IPS-NIHi7 (cell line): ENCODE measurements at regions not wholly inside any gene's neighbourhood (a gene's known extent, or its start where the extent isn't known, plus 50 kb on each side); places are given as distances from the start of the nearest gene placed in this dataset.
A peak's percentile ranks its signal among the peaks of the same experiment; 100 is the strongest.
"Not testable (repeated sequence)": the region's sequence is repeated elsewhere in the genome, so short reads cannot be mapped to it uniquely, and the experiment has no call there.

Experiments used
- DNase-seq: peaks from one replicate; pipeline ENCODE4 v3.0.0; 2012; ENCODE audit warnings: mixed read lengths; ENCODE audit errors: extremely low spot score

GRCh38 chr17:33562792-33563191 lies 269.7 kb upstream of the ASIC2 start:
- DNase-seq, result peak; percentile 59

- no peak for DNase-seq
Measured at GRCh38 chr17:33564146-33564545, 271.1 kb upstream of the ASIC2 start.

GRCh38 chr17:33567223-33567622 lies 274.1 kb upstream of the ASIC2 start:
- no peak for DNase-seq

GRCh38 chr17:33572615-33573014 lies 279.5 kb upstream of the ASIC2 start:
- peak; percentile 75 for DNase-seq

GRCh38 chr17:33574942-33575445 lies 281.9 kb upstream of the ASIC2 start:
- DNase-seq, result no peak

GRCh38 chr17:33579740-33580139 lies 286.6 kb upstream of the ASIC2 start:
- DNase-seq, result not testable (repeated sequence)

GRCh38 chr17:33580215-33580614 lies 287.1 kb upstream of the ASIC2 start:
- DNase-seq, result no peak

- DNase-seq, result no peak
Measured at GRCh38 chr17:33582661-33583060, 289.6 kb upstream of the ASIC2 start.

GRCh38 chr17:33583518-33584417 lies 290.7 kb upstream of the ASIC2 start:
- DNase-seq, result no peak

GRCh38 chr17:33593991-33594390 lies 300.9 kb upstream of the ASIC2 start:
- DNase-seq, result no peak

- no peak for DNase-seq
Measured at GRCh38 chr17:33595828-33596227, 302.7 kb upstream of the ASIC2 start.

GRCh38 chr17:33596899-33597298 lies 303.8 kb upstream of the ASIC2 start:
- DNase-seq, result no peak

GRCh38 chr17:33598797-33599196 lies 305.7 kb upstream of the ASIC2 start:
- no peak for DNase-seq

GRCh38 chr17:33602981-33603380 lies 309.9 kb upstream of the ASIC2 start:
- peak; percentile 33 for DNase-seq

GRCh38 chr17:33603789-33604188 lies 310.7 kb upstream of the ASIC2 start:
- DNase-seq, result no peak

GRCh38 chr17:33611532-33611931 lies 318.4 kb upstream of the ASIC2 start:
- DNase-seq, result no peak

- DNase-seq, result no peak
Measured at GRCh38 chr17:33615861-33616260, 322.8 kb upstream of the ASIC2 start.

- no peak for DNase-seq
Measured at GRCh38 chr17:33623841-33624240, 330.7 kb upstream of the ASIC2 start.

GRCh38 chr17:33628500-33629346 lies 335.6 kb upstream of the ASIC2 start:
- no peak for DNase-seq

- DNase-seq, result no peak
Measured at GRCh38 chr17:33633446-33633845, 340.4 kb upstream of the ASIC2 start.

GRCh38 chr17:33637534-33637933 lies 344.4 kb upstream of the ASIC2 start:
- DNase-seq, result no peak

GRCh38 chr17:33639103-33639880 lies 346.2 kb upstream of the ASIC2 start:
- DNase-seq, result no peak
